Activated CD4-positive, alpha-beta T cell treated with anti-CD3 and anti-CD28 coated beads for 24 hours (primary cell): ENCODE measurements at regions not wholly inside any gene's neighbourhood (a gene's known extent, or its start where the extent isn't known, plus 50 kb on each side); places are given as distances from the start of the nearest gene placed in this dataset.

Source experiments
- DNase-seq, 2 donors: peaks; one replicate each; pipeline ENCODE4 v3.0.0-alpha.2; 2020; ENCODE audit warnings: low read depth in 2 of 2

DNA sequence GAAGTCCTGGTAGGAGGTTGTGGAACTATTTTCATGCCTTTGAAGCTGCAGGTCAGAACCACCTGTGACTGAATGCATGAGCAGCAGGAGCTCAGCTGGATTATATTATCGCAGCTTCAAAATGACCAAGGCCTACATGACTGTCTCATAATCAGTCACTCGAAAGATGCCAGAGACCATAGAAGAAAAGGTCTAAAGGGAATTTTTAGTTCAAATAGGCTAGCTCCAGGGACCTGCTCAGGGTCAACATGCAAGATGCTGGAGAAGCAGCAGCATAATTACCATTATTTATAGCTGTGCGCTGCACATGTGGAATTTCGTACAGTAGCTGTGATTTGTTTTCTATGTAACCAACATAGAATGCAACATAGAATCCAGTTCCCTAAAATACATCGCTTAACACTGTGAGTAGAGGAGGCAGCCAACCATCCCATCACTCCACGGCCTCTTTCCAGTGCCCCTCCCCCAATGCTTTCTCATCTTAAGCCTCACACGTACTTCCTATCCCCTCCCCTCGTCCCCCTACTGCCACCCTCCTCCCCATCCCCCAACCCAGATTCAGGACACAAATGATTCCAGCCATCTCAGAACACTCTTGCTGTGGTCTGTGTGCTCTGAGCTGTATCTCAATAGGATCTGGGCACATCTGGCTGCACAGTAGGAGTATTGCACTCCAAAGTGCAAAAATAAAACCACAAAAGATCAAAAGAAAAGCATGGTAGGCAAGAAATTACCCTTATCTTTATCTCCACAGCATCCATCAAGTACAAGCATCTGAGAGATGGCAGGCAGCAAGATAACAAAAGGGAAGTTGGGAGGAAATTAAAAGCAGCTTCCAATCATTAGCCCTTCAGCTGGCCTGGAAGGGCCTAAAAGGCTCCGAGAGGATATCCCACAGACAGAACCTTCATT lies 352.8 kb upstream of the SEMA6D start:
- no peak for DNase-seq

DNA sequence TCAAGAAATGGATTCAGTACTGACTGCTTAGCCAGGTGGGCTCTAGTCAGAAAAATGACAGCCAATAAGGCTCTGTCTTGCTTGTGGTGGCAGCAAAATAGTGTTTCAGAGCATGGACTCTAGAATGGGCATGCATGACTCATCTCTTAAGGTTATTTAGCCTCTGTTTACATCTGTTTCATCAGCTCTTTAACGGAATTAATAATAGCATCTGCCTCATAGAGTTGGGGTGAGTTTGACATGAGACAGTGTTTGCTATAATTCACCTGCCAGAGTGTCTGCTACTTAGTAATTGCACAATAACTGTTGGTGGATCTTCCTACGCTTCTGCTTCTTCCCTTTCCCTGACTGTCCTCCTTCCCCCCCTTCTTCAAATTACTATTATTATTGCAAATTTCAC lies 350.4 kb upstream of the SEMA6D start:
- DNase-seq: no peak

DNA sequence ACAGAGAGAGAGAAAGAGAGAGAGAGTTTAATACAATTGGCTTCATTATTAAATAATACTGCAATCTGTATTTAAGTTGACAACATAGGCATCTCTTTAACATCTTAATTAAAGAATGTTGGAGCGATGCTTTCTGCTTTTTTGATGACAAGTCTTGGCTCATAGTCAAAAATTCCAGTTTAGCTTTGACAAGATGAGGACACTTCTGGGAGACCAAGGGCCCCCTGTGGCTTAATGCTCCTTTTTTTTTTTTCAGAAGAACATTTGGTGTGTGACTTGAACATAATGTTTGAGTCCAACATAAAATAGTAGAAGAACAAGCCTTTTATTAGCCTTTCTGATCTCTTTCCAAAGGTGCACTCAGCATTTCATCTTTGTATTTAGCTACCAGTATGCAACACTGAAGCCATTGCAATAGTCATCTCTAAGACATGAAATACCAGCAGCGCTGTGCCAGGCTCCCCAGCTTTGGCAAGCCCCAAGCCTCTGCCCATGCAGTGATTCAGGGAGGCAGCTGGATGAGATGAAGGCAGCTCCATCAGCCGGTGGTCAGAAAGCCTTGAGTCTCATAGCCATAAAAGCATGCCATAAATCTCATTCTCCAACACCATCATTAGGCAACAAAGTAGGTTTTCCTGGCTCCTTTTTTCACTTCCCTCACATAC lies 349.4 kb upstream of the SEMA6D start:
- DNase-seq: no peak

DNA sequence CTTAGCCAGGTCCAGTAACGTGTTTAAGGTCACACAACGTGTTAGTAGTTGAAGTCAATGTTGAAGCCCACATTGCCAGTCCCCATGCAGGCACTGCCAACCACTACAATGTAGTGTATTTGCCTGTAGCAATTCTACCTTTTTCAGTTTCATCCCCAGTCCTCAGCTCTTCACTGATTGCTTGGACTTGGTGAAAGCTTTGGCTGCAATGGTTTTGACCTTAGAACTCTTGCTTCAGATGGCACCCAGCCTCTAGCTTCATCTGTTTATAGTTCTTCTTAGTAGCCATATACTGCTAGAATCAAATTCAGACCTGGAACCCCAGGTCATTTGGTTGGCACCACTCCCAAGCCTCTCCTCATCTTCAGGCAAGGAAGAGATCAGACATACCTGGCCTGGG lies 345.4 kb upstream of the SEMA6D start:
- no peak for DNase-seq

DNA sequence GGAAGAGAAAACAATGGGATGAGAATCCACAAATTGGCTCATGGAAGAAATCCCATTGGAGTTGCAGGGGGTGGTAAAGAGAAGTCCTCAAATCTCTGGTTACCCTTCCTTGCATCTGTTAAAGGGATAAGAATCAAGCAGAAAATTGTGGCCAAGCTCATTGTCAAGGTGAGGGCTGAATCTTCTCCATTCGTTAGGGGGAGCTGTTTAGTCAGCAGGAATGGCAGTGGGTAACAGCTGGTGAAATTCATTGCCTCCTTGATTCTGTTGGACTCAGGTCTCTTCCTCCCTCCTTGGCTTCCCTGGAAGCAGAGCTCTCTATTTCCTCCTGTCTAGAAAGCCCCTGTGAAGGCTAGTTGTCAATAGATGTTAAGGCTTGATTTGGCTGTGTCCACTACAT lies 343.1 kb upstream of the SEMA6D start:
- no peak for DNase-seq

DNA sequence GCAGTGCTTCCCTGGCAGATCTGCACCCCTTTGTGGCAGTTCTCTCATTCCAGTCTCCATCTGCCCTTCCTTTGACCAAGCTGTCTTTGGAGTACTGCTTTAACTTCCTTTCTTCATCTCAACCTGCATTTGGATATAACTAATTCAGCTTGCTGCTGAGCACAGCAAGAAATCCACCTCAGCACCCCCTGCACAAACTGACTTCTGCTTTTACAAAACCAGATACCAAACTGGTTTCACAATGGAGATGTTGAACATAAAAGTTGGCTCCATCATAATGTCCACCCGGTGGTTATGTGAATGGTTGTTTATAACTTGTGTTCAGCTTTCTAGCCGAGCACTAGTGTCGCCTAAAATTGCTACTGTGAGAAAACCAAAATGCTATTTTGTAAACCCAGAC lies 341.1 kb upstream of the SEMA6D start:
- no peak for DNase-seq

DNA sequence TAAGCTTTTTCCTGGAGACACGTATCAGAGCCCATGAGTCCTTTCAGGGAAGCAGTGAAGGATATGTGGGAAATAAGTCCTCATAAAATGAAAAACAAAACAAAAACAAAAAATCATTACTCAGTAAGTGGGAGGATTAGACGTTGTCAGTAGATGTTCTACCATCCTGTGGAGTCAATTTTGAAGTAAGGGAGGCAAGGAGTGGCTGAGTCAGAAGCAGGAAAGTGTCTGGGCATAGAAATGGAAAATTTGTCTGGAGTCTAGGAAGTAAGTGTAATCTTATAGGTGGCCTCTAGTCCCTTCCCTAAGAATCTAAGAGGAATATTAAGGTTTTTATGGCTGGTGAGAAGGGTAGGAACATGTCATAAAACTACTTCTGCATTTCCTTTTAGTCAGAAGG lies 339.8 kb upstream of the SEMA6D start:
- DNase-seq: no peak

DNA sequence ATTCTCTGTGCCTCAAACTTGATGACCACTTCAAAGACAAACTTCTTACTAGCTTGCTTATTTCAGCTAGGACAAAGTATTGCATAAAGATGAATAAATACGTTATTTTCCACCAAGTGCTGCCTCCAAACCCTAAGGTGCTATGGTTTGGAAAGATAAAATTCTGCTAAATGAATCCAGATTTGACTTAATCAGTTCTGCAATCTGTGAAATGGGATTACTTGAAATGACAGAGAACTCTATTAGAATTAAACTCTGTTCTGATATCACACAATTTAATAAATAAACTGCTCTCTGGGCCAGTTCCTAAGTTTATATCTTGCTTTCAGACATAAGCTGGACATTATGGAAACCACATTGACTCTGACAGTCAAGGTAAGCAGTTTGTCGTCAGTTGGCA lies 338.8 kb upstream of the SEMA6D start:
- DNase-seq: no peak

DNA sequence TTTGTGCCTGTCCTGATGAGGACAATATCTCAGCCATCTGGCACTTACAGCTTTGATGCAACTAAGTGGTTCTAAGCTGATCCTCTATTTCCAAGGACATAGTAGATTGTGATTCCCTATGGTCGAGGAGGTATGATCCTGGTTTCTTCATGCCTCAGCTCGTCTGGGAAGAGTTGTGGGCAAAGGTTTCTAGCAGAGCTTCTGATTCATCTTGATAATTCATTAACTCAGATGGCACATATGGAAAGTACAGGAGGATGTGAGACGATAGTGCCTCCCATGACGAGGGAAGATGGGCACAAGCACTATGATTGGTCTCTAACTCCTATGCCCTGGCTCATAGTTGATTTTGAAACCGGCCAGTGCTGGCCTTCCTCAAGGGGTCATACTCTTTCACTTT lies 334.2 kb upstream of the SEMA6D start:
- no peak for DNase-seq

DNA sequence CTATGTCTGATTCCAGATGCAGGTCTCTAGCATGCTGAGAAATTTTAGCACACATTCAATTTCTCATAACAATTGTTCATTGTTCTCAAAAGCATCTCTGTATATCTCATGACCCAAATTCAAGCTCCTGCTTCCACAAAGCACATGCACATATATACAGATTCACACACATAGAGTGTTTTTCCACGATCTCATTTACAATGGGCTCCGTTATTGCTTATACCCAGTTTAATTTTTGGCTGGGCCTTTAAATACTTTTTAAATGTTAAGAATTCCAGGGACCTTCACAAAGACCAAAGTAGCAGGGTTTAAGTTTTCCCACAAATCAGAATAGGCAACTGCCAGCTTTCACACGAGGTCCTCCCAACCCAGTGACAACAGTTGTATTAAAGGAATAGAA lies 333.5 kb upstream of the SEMA6D start:
- no peak for DNase-seq

DNA sequence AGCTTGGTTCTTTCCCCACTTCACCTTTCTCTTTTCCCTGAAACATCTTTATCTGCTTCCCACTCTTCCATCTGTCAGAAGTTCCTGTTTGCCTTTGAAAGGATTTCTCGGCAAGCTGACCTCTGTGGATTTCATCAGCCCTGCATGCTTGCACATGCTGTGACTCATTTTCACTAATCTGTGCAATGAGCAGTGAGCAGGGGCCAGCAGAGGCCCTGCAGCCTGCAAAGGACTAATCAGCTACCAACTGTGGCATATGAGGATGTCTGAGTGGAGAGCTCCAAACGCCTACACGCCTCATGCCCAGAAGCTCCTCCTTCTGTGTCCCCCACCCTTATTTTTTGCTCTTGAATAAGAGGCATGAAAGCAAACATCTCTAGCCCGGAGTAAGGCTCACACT lies 333.0 kb upstream of the SEMA6D start:
- DNase-seq: no peak

DNA sequence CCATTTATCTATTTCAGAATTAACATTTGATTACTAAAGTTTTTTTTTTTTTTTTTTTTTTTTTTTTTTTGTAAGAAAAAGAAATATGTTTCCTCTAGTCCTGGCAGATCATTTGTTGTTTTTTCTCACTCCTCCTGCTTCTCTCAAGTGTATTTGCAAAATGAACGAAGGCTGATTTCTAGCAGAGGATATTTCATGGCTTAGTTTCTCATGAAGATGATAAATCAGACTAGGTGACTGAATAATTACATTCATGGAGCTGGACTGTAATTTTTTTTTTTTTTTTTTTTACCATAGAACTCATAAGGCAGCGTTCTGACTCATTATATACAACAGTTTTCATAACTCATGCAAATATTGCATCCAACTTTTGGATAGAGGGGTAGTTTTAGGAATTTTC lies 332.5 kb upstream of the SEMA6D start:
- no peak for DNase-seq

DNA sequence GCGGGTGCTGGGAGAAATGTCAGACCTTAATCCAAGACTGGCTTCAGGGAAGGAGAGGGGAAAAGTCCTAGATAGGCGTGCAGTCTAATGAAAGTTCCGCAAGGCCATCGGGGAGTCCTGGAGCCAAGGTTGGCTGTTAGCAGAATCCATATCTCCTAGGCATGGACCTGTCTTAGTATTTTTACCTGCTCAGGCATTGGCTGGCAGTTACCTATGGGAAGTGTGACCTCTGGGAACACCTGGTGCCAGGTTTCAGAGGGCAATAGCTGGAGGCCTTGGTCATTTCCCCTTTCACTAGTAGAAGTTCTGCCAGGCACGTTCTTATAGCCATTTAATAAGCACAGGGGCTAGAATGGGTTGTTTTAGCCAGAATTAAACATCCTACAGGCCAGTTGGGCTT lies 330.8 kb upstream of the SEMA6D start:
- DNase-seq: no peak

DNA sequence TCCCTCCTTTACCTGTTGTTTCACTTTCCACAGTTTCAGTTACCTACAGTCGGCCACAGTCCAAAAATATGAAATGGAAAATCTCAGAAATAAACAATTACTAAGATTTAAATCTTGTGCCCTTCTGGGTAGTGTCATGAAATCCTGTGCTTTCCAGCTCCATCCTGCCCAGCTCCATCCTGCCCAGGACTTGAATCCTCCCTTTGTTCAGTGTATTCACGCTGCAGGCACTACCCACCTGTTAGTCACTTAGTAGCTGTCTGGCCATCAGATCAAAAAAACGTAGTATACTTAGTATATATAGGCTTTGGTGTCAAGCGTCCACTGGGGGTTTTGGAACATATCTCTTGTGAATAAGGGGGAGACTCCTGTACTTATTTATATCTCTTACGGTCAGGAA lies 329.0 kb upstream of the SEMA6D start:
- no peak for DNase-seq

DNA sequence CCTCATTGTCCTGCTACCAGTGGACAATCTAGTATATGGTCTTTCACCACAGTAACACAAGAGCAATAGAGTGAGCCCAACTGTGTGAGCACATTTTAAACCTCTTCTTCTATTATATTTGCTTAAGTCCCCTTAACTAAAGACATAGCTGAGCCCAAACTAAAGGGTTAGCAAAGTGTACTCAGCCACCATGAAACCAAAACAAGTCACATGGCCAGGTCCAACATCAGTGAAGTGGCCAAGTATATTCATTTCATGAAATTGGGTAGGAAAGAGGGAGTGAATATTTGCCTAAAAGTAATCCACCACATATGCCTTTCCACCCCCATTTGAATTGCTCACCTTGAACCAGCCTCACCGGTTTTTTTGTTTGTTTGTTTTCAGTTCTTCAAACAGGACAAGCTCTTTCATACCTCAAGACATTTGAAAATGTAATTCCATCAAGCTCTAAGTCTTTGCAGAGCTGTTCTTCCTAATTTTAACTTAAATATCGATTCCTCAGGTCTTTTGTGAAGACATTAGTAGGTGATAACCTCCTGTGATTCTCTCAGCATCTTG lies 327.0 kb upstream of the SEMA6D start:
- DNase-seq: no peak

DNA sequence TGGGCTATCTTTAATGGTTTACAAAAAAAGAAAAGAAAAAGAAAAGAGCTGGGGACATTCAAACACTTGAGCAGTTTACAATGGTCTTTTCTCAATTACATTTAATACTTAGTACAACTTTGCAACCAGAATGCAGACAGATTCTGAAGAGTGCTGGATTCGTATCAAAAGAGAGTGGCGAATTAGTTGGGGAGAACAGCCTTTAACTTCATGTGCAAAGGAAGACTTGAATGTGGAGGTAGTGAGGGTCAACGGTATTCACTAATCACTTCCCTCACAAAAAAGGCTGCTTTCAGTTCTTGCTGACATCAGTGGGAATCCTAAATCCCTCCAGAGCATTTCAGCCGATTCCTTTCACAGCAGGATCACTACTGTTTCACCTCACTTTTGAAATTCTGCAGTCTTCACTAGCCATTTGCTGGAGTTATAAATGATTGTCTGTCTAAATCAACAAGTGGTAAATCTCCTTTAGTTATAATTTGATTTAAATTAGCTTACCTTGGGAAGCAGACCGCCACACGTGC lies 323.0 kb upstream of the SEMA6D start:
- DNase-seq: no peak

DNA sequence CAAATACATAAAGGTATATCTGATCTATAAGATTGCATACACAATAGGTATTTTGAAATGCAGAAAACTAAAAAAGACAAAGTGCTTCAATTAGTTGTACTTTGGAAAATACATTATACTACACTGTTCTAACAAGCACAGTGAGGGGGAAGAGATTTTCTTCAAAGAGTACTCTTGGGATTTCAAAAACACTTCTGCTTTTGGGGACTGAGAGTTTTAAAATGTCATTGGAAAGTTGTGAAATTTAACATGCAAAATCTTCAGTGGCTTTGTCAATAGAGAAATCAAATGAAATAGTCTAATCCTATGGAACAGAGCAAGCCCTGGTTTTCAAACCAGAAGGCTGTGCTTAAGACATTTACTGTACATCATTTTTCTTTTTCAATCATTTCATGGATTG lies 322.2 kb upstream of the SEMA6D start:
- no peak for DNase-seq

DNA sequence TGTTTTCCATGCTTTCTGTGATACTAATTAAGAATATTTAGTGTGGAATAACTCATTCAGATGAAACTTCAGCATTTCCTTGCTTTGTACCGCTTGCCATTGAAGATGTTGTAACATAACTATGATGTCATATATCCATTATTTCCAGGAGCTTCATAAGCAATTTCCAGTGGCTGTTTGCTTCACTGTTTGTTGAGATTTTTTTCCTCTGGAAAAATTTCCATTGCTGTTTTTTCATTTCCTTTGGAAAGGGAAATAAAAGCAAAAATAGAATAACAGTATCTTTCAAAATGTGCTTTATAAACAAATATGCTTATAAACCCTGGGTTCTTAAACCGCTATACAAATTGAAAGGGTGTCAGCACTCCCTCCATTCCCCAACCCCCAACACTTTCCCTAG lies 319.6 kb upstream of the SEMA6D start:
- no peak for DNase-seq

DNA sequence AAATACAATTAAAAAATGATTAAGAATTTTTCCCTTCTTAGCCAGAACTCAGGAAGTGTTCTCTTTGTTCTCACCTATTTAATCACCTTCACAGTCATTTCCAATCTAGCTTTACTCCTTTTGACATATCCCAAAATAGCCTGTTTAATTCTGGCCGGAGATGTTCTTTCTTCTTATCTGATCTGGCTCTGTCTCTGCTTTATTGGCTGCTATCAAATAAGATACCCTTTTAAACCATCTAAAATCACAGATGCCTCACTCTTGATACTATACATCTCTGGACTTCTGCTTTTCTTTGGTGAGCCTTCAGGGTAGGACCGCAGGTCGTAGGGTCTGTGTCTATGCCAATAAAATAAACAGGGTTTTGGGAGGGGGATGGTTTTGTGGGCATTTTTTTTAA lies 319.2 kb upstream of the SEMA6D start:
- DNase-seq: no peak

DNA sequence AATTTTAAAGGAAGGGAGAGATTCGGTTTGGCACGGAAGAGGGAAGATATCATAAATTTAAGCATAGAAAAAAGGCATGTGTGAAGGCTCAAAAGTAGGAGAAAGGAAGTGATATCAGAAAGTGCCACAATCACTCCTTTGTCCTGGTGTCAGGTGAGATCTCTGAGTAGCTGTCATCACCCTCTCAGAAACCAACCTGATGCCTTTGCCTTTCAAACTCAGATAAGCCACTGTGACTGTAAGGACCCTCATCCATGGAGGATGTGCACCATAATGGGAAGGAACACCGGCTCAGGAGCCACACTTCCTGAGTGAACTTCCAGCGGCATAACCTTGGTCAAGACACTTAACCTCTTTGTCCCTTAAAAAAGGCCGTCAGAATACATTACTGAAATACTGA lies 318.7 kb upstream of the SEMA6D start:
- no peak for DNase-seq

DNA sequence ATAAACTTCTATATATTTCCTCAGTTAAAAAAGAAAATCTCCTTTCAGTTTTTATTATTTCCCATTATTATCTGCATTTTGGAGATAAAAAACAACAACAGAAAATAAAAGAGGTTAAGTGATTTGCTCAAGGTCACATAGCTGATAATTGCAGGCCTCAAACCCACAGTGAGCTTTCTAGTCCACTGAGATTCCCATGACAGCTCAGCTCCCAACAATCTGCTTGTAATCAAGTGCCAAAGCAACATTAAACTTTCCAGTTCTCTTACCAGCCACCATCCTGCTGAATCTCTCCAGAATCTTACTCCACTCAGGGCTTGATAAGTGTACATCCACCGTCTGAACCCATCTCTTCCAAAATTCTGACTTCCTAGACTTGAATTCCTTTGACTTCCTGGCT lies 318.2 kb upstream of the SEMA6D start:
- DNase-seq: no peak

DNA sequence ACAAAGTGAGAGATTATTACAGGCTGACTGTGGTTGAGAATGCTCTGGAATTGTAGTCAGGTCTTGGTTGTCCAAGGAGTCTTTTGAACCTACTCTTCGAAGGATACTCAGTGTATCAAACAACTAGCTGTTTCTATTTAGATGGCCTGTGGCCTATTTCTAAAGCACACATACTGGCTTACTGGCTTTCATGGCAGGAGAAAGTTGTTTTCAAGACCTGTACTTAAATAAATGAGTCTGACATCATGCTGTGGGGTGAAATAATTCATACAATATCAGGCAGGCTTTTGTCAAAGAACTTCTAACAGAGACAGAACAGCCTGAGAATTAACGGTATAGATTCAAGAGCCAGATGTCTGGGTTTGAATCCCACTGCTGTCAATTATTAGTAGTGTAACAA lies 316.7 kb upstream of the SEMA6D start:
- DNase-seq: no peak

DNA sequence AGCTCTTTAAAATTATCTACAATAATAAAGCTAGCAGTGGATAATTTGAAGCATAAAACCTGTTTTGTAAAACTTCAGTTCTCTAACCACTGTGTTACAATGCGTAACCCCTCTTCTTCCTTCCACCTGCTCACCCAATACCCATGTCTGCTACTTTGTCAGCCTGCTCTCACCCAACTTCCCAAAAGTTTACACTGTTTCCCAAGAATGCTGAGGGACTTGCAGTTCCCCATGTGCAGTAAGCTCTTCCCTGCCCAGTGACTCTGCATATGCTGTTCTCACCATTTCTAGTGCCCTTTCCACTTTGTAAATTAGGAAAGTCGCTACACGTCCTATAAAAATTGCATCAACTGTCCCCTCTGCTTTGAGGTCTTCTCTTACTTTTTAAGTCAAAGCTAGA lies 315.9 kb upstream of the SEMA6D start:
- DNase-seq: no peak
